GM18520 (cell line): ENCODE measurements at regions not wholly inside any gene's neighbourhood (a gene's known extent, or its start where the extent isn't known, plus 50 kb on each side); places are given as distances from the start of the nearest gene placed in this dataset.
"Not testable (repeated sequence)": the region's sequence is repeated elsewhere in the genome, so short reads cannot be mapped to it uniquely, and the experiment has no call there.

Experiments used
- ATAC-seq: cut with Tn5 transposase; IDR thresholded peaks from one replicate; pipeline ENCODE4 v1.9.1; 2021; ENCODE audit not compliant: unreplicated experiment

DNA sequence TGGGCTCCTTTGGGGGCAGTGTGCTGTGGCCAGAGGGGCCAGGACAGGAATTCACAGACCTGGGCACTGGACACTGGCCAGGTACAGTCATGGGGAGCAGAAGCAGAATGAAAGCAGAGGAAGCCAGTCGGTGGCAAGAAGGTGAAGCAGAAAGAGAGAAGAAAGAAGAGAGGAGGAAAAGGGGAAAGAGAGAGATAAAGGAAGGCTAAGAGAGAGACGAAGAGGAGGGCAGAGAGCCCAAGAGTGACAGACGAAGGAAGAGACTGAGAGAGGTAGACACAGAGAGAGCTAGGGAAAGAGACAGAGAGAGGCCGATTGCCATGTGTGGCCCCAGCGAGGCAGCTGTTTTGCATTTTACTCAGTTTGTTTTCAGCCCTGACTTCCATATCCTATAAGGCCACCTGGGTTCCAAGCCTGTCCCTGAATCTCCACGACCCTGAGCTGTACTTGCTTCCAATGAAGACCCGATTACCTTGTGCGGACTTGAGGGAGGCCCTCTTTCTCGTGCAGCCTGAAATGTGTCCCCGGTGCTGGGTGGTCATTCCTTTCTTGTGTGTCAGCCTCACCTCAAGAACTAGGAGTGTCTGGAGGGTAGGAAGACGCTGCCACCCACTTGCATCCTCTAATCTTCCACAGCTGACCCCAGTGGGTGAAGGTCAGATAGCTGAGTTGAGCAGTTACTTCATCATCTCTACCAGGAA, 73.9 kb downstream of the LSM3 start:
- ATAC-seq: no peak

DNA sequence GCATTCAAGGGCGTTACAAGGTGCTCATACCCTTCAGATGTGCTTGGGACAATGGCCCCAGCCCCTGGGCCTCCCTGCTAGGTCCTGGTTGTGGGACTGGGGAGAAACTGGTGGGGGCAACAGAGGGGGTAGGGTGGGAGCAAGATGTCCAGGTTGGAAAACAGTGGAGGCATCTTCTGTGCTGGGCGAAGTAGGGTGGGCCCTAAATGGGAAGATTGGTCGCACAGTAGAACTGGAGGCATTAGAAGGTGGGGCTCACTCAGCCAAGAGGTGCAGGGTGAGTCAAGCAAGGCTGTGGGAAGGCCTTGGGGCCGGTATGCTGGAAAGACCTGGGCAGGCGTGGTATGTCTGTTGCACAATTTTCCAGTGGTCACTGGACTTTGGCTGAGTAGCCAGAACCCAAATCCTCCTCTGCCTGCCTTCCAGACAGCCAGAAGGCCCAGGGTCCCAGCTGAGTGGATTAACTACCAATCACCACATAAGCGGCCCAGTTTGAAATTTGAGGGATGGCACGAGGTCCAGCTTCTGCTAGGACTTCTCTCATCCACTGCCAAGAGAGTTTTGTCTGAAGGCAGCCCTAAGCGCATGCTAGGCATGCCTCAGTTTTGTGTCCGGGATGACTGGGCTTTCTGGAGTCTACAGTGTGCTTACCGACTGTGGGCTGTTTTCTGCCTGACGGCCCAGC, 74.5 kb downstream of the LSM3 start:
- ATAC-seq: no peak

DNA sequence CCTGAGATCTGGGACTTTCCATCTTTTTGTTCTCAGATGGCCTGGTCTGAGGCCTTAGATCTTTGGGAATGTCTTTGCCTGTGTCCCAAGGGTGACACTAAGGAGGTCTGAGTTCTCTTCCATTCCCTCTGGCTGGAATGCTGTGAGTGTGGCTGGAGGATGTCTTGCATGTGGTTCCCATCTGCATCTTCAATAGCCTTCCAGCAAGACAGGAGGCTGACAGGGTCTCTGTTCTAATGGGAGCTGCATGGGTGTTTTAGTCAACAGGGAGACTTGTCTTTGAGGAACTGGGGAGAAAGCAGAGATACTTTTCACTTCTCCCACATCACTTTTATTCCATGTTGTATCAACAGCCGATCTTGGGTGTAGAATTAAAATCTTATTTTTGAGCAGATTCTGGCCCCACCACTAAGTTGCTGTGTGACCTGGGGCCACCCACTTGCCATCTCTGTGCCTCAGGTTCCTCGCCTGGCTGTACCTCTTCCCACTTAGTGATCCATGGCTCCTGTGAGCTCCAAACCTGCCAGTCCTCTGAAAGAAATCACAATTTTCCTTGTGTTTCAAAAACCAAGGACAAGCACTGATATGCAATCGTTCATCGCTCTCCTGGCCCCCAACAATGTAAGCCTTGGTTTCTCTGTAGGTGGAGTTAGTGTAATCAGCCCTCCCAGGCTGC, 75.2 kb downstream of the LSM3 start:
- ATAC-seq: no peak

DNA sequence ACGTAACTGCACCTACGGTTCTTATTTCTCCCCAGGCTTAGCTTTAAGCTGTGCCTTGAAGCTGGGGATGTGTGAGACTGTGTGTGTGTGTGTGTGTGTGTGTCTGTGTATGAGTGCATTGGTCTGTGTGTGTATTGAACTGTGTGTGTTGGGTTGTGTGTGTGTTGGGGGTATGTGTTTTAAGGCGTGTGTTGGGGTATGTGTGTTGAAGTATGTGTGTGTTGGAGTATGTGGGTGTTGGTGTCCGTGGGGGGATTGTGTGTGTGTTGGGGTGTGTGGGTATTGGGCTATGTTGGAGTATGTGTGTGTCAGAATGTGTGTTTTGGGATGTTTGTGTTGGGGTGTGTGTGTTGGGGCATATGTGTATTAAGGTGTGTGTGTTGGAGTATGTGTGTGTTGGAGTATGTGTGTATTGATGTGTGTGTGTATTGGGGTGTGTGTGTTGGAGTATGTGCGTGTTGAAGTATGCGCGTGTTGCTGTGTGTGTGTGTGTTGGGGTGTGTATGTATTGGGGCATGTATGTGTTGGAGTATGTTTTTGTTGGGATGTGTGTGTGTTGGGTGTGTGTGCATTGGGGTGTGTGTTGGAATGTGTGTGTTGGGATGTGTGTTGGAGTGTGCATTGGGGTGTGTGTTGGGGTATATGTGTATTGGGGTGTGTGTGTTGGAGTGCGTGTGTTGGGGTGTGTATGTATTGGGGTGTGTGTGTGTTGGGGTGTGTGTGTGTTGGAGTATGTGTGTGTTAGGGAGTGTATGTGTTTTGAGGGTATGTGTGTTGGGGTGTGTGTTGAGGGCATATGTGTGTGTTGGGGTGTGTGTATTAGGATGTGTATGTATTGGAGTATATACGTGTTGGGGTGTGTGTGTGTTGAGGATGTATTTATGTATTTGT, 76.4 kb downstream of the LSM3 start:
- no peak for ATAC-seq

DNA sequence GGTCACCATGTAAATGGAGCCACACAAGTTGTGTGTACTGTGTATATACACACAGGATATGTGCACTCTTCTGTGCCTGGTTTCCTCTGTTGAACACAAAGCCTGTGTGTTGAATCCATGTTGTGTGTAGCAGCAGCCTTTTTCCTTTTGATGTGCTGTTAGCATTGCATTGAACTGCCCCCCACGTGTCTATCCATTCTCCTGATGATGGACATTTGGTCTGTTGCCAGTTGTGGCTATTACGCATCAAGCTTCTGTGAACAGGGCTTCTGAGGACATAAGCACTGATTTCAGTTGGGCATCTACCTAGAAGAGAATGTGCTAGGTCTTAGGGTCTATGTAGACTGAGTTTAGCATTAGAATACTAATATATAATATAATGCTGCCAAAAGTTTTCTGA, 77.4 kb downstream of the LSM3 start:
- no peak for ATAC-seq

DNA sequence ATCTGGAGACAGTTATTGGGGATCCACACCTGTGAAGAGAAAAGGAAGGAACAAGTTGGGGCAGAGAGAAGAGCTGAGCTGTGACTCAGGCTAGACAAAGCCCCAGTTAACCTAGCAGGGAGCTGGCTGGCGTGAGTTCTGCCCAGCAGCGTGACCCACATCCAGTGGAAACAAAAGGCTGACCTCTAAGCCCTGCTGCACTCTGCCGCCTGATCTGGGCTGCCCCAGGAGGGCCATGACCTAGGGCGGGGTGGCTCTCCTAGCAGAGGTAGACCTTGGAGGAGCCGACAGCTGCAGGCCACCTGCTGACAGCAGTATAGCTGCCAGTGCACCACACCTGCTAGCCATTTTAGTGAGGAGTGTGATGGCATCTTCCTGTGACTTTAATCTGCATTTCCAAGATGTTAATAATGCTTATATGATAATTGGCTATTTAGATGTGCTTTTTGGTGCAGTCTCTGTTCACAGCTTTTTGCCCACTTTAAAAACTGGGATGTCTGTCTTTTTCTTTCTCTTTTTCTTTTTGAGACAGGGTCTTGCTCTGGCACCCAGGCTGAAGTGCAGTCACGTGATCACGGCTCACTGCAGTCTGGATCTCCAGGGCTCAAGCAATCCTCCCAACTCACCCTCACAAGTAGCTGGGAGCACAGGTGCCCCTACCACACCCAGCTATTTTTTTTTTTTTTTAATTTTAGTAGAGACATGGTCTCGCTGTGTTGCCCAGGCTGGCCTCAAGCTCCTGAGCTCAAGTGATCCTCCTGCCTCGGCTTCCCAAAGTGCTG, 78.1 kb downstream of the LSM3 start:
- ATAC-seq: no peak

DNA sequence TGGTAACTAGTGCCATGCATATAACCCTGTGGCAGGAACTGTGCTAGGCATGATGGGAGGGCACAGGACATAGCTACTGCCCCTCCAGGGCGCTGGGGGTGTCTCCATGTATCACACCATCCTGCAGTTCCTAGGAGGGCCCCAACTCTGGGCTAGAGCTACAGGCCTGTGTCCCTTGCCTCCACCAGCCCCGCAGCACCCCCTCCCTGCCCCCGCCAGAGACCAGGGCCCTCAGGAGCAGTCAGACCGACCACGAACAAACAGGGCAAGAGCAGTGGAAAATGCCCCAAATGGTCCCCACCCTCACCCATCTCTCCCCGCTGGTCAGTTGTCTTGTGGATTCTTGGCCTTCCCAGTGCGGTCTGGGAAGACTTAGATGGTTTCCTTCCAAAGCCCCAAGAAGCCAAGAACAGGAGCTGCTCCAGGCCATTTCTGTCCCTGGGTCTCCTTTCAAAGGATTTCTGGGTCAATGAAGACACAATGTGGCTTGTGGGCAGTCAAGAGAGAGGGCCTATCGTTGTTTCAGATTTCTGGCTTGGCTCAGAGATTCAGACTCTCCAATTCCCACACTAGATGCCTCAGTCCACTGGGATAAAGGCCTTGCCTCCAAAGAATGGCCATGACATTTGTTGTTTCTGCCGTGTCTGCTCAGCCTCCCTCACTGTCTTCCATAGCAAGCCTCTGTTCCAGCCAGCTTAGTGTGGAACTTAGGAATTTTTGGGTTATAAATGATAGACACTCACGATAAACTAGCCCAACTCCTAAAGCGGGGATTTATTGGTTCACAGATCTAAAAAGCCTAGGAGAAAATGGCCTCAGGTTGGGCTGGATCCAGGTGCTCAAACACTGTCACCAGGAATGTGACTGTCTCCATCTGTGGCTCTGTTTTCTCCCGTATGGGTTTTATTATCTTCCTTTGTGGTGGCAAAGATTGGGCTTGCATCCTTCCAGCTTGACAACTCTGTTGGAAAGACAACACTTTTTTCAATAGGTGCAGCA, 80.6 kb downstream of the LSM3 start:
- no peak for ATAC-seq

- no peak for ATAC-seq
Observed at GRCh38 chr3:14260463-14260862, 81.8 kb downstream of the LSM3 start.

DNA sequence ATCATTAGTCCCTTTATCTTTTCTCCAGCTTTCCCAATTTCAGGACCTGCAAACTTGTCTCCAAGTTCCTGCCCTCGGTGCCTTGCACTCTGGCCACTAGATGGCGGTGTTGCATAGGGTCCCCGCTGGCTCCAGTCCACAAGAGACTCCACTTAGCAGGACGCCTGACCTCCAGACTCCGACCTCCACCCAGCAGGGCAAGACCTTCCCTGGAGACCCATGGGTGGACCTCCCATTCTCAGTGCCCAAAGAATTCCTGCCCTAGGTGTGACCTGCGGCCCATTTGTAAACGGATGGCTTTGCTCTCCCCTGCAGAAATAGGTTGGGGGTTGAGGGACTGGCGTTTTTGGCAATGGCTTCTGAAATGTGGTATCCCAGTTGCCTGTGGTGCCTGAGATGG, 82.6 kb downstream of the LSM3 start:
- no peak for ATAC-seq

GRCh38 chr3:14262212-14262611, 83.6 kb downstream of the LSM3 start:
- no peak for ATAC-seq

DNA sequence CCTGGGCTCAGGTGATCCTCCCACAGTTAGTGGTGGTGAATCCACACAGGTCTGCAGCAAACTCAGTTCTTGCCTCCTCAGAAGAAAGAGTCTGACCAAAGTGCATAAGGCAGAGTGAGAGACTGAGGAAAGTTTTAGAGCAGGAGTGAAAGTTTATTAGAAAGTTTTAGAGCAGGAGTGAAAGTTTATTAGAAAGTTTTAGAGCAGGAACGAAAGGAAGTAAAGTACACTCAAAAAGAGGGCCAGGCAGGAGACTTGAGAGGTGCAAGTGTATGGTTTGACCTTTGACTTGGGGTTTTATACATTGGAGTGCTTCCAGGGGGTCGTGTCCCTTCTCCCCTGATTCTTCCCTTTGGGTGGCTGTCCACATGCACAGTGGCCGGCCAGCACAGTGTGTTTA, 84.2 kb downstream of the LSM3 start:
- no peak for ATAC-seq

GRCh38 chr3:14263317-14264005, 84.8 kb downstream of the LSM3 start:
- no peak for ATAC-seq

DNA sequence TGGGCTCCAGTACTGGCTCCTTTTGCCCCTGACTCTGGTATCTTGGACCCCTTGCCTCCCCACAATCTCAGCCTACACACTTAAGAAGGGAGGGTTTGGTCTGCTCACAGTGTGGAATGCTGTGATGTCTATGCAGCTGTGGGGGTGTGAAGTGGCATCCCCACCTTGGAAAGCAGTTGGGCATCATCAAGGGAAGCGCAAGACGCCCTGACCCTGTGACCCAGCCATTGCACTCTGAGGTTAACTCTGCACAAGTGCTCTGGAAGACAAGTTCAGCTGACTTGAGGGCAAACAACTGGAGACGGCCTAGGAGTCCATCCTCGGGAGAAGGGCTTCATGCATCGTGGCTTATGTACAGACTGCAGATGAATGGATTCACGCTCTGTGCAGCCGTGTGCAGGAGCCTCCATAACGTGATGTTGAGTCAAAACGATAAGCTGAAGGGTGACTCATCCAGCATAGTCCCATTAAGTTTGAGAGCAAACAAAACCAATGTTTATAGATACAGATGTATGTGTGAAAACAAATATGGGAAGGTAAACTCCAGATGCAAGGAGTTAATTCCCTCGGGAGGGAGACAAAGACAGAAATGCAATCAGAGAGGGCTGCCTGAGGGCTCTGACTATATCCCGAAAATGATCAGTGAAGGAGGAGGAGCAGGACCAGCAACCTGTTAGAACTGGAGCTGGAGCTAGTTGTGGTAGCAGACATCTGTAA, 86.8 kb downstream of the LSM3 start:
- ATAC-seq: no peak

DNA sequence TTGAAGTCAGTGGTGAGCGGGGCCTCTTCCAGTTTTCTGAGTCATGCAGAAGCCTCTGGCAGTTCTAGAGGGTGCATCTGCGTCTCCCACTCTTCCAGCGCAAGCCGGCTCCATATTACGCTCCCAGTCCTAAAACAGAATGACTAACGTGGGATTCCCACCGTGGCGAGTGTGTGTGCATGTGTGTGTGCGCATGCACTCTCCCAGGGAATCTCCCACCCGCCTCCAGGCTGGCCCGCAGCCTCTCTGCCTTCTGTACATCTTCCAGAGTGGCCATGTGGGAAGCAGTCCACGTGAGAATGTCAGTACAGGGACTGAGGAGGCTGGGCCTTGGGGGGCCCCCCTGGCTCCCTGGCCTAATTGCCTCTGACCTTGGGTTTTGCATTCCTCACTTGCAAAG, 87.7 kb downstream of the LSM3 start:
- no peak for ATAC-seq

- no peak for ATAC-seq
Observed at GRCh38 chr3:14267976-14268375, 89.4 kb downstream of the LSM3 start.

GRCh38 chr3:14268897-14269296, 90.3 kb downstream of the LSM3 start:
- no peak for ATAC-seq

DNA sequence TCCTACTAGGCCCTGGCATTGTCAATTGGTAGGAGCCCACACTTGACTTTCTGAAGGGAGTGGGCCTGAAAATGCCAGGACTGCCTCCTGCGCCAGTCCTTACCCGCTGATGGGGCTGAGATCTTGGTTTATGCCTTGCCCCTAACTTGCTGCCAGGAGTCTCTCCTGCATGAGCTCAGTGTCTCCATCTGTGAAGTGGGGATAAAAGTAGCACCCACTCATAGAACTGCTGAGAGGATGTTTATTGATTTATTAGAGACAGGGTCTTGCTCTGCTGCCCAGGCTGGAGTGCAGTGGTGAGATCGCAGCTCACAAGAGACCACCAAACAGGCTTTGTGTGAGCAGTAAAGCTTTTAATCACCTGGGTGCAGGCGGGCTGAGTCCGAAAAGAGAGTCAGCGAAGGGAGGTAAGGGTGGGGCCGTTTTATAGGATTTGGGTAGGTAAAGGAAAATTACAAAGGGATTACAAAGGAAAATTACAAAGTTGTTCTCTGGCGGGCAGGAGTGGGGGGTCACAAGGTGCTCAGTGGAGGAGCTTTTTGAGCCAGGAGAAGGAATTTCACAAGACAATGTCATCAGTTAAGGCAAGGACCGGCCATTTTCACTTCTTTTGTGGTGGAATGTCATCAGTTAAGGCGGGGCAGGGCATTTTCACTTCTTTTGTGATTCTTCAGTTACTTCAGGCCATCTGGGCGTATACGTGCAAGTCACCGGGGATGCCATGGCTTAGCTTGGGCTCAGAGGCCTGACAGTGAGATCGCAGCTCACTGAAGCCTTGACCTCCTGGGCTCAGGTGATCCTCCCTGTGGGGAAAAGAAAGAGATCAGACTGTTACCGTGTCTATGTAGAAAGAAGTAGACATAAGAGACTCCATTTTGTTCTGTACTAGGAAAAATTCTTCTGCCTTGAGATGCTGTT, 93.7 kb downstream of the LSM3 start:
- not testable (repeated sequence) for ATAC-seq
